ENCODE measurements at regions not wholly inside any gene's neighbourhood (a gene's known extent, or its start where the extent isn't known, plus 50 kb on each side); places are given as distances from the start of the nearest gene placed in this dataset.

DNA sequence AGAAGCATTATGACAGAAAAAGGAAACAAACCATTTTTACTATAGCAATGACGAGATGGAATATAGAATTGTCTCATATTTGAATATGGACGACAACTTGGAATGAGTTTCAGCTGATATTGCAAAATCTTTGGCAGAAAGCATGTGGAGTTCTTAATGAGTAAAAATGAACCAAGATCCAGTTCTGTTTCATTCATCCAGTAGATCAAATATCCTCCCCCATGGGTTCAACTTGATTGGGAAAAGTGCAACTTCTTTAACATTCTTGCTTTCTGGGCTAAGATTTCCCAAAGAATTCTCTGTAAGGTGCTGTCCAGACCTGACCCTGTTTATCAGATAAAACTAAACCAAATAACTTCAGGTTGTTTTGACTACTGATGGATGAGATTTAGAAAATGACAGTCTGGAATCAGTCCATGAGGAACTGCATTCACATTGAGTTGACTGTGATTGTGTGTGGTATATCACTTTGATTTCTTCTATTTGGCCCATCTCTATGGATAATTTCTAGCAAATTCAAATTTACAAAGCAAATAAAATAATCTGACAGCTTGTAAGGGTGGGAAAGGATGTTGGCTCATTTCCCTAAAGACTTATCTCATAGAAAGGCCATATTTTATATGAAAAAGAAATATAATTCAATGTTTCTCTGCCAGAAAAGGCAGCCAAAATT, 267.4 kb downstream of the ADAMTS20 start:
- no peaks in the 10 kb centered on the region for H3K9me3 ChIP-seq (ENCODE audit: control insufficient read depth, low read depth, low read length)
- Mint-ChIP-seq H3K27me3 (ENCODE audit: low read depth) (no peaks in the 10 kb centered on the region), H3K4me1 (peaks cover 5 to 14% of the 10 kb centered on the region in 2 experiments), H3K27ac (no peak overlapping the region), H3K36me3 (ENCODE audit: insufficient read depth in 1 of 3, low read depth in 3 of 3) (peaks cover 1 to 5% (median 2%) of the 10 kb centered on the region in 3 experiments; a peak in 6 of 7 replicates), H3K9me3 (peaks cover under 1 to 2% of the 10 kb centered on the region in 2 experiments; a peak in 1 of 5 replicates), H3K4me3 (no peak overlapping the region)
- no peak overlapping the region for H3T11ph ChIP-seq (ENCODE audit: low read length)
- no peak overlapping the region for H3K4me2 ChIP-seq (ENCODE audit: insufficient read depth, insufficient read length, low read length)
- no peak overlapping the region for H2BK12ac ChIP-seq (ENCODE audit: insufficient read length, low read depth, low read length)
- no peak overlapping the region for H4K5ac ChIP-seq (ENCODE audit: insufficient read length, low read depth, low read length)
- WGBS (ENCODE audit: extremely low coverage, insufficient read length, low lambda C conversion rate), result no CpG with 5 or more reads among the region's 2 CpGs
- TF ChIP-seq, protein P1, sequence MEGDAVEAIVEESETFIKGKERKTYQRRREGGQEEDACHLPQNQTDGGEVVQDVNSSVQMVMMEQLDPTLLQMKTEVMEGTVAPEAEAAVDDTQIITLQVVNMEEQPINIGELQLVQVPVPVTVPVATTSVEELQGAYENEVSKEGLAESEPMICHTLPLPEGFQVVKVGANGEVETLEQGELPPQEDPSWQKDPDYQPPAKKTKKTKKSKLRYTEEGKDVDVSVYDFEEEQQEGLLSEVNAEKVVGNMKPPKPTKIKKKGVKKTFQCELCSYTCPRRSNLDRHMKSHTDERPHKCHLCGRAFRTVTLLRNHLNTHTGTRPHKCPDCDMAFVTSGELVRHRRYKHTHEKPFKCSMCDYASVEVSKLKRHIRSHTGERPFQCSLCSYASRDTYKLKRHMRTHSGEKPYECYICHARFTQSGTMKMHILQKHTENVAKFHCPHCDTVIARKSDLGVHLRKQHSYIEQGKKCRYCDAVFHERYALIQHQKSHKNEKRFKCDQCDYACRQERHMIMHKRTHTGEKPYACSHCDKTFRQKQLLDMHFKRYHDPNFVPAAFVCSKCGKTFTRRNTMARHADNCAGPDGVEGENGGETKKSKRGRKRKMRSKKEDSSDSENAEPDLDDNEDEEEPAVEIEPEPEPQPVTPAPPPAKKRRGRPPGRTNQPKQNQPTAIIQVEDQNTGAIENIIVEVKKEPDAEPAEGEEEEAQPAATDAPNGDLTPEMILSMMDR (conservative IDR thresholded peaks at IDR 0.05), result no peak
- no peak overlapping the region for H4K8ac ChIP-seq (replicated peaks; ENCODE audit: insufficient read length, low read depth, low read length)
- no peak overlapping the region for H3K27ac ChIP-seq (ENCODE audit: insufficient read length, low read depth, low read length)
- H2AK5ac ChIP-seq (ENCODE audit: insufficient read length, low read length), result no peak overlapping the region
- DNase-seq, result no peak
- no peak overlapping the region for H3K9ac ChIP-seq (ENCODE audit: extremely low read depth, insufficient read length, low read length)
- H2BK15ac ChIP-seq (ENCODE audit: low read depth, low read length), result no peak overlapping the region
- no peaks in the 10 kb centered on the region for H3K79me2 ChIP-seq (ENCODE audit: insufficient read depth, low read length)
- no peak overlapping the region for H2AFZ ChIP-seq (ENCODE audit: low read length)
- no peaks in the 10 kb centered on the region for H3K27me3 ChIP-seq (ENCODE audit: insufficient read depth, low read length)
- no peak overlapping the region for H2BK120ac ChIP-seq (ENCODE audit: low read depth, low read length, poor library complexity, severe bottlenecking)
- H2BK20ac ChIP-seq (ENCODE audit: low read depth, low read length, poor library complexity, severe bottlenecking), result no peak overlapping the region
- H3K79me1 ChIP-seq (ENCODE audit: insufficient read depth, low read depth, low read length, poor library complexity, severe bottlenecking), result no peaks in the 10 kb centered on the region
- H3K56ac ChIP-seq (ENCODE audit: insufficient read length, low read depth, low read length), result no peak overlapping the region
- no peak overlapping the region for H2BK5ac ChIP-seq (ENCODE audit: insufficient read length, low read length)
- no peak overlapping the region for H3K4ac ChIP-seq (ENCODE audit: low read depth, low read length)
- no peak overlapping the region for H3K18ac ChIP-seq (ENCODE audit: insufficient read length, low read depth, low read length)
- H3K14ac ChIP-seq (ENCODE audit: insufficient read depth, low read length), result no peak overlapping the region
- no peaks in the 10 kb centered on the region for H3K23me2 ChIP-seq (ENCODE audit: insufficient read length, low read depth, low read length, poor library complexity, severe bottlenecking)
- H3K4me1 ChIP-seq (ENCODE audit: insufficient read depth, low read length), result no peaks in the 10 kb centered on the region; the same call in 1 of the 2 replicates
- no peak overlapping the region for H3K23ac ChIP-seq (ENCODE audit: insufficient read length, low read depth, low read length)
- H4K91ac ChIP-seq (ENCODE audit: insufficient read length, low read depth, low read length), result no peak overlapping the region
- H4K20me1 ChIP-seq (ENCODE audit: control insufficient read depth, insufficient read depth, insufficient read length), result no peaks in the 10 kb centered on the region
